Transverse colon (tissue), 3 donors: ENCODE measurements at regions not wholly inside any gene's neighbourhood (a gene's known extent, or its start where the extent isn't known, plus 50 kb on each side); places are given as distances from the start of the nearest gene placed in this dataset.

Experiments
- EP300 ChIP-seq: sonication (generic); formaldehyde crosslinking; IDR thresholded peaks from one replicate; pipeline ENCODE4 v1.6.1; 2017; ENCODE audit warnings: antibody characterized with exemption, low read depth
- POLR2A ChIP-seq: fragments of 450-650 bp; IDR thresholded peaks from one replicate; pipeline ENCODE4 v1.6.1; 2016; ENCODE audit warnings: antibody characterized with exemption, mild to moderate bottlenecking, moderate library complexity
- TF ChIP-seq, protein P1 (sequence below), 5 experiments: fragments of 200-600 bp in 3 of 5; fragments of 450-650 bp in 2 of 5; sonication (generic) in 3 of 5; IDR thresholded peaks; 1 replicate in 2 of 5; 2 replicates in 3 of 5; pipeline ENCODE4 v1.5.1; 2016 to 2017; ENCODE audit warnings: antibody characterized with exemption in 5 of 5, inconsistent platforms in 3 of 5, mild to moderate bottlenecking in 2 of 5, moderate library complexity in 1 of 5

DNA sequence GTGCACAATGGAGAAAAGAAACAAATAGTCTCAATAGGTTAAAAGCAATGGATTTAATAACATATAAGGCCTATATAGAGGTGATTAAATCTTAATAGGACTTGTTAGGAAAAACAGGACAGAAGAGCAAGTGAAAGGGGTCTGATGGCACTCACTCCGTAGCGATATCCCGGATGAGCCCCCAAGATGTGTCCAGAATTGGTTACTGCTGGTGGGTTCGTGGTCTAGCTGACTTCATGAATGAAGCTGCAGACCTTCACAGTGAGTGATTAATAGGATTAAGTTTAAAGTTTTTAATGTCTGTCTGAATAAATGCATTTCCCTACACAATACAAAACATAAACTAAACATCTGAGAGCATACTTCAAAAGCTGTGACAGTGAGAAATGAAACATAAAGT is 110.4 kb upstream of the FAM174A start:
- TF ChIP-seq, protein P1, sequence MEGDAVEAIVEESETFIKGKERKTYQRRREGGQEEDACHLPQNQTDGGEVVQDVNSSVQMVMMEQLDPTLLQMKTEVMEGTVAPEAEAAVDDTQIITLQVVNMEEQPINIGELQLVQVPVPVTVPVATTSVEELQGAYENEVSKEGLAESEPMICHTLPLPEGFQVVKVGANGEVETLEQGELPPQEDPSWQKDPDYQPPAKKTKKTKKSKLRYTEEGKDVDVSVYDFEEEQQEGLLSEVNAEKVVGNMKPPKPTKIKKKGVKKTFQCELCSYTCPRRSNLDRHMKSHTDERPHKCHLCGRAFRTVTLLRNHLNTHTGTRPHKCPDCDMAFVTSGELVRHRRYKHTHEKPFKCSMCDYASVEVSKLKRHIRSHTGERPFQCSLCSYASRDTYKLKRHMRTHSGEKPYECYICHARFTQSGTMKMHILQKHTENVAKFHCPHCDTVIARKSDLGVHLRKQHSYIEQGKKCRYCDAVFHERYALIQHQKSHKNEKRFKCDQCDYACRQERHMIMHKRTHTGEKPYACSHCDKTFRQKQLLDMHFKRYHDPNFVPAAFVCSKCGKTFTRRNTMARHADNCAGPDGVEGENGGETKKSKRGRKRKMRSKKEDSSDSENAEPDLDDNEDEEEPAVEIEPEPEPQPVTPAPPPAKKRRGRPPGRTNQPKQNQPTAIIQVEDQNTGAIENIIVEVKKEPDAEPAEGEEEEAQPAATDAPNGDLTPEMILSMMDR (IDR thresholded peaks at IDR 0.05), result no peak
- TF ChIP-seq EP300 (no peak), POLR2A (no peak)
